WTC11 (cell line): ENCODE measurements at regions not wholly inside any gene's neighbourhood (a gene's known extent, or its start where the extent isn't known, plus 50 kb on each side); places are given as distances from the start of the nearest gene placed in this dataset.

ENCODE experiments used
- ATAC-seq: fragments of 200-7000 bp; cut with Tn5 transposase; 2 replicates; pipeline ENCODE4 v1.10.0; 2021; ENCODE audit warnings: mild to moderate bottlenecking, moderate library complexity
- CTCF ChIA-PET: fragments of 300-600 bp; sonication (Branson Sonifier 250); formaldehyde crosslinking; loops from one replicate; lab custom pipeline; 2021; ENCODE audit warnings: antibody characterized with exemption; lab: Charles Lee
- POLR2A ChIA-PET: fragments of 350-600 bp; sonication (Branson Sonifier 250); formaldehyde crosslinking; loops from one replicate; lab custom pipeline; 2021; ENCODE audit warnings: antibody characterized with exemption; lab: Charles Lee
- DNase-seq: peaks from one replicate; pipeline ENCODE4 v3.0.0; 2021; ENCODE audit warnings: low spot score
- H3K27ac Mint-ChIP-seq: 2 replicates; pipeline ENCODE4 v1.8.0; 2021; ENCODE audit warnings: mixed read lengths
- H3K27me3 Mint-ChIP-seq: 2 replicates; pipeline ENCODE4 v1.8.0; 2021; ENCODE audit warnings: low read depth, mild to moderate bottlenecking, moderate library complexity, mixed read lengths
- H3K36me3 Mint-ChIP-seq: 2 replicates; pipeline ENCODE4 v1.8.0; 2021; ENCODE audit warnings: mixed read lengths
- H3K4me1 Mint-ChIP-seq: 2 replicates; pipeline ENCODE4 v1.8.0; 2022; ENCODE audit warnings: mixed read lengths
- H3K4me3 Mint-ChIP-seq: 2 replicates; pipeline ENCODE4 v1.8.0; 2021; ENCODE audit warnings: mild to moderate bottlenecking, moderate library complexity, mixed read lengths
- H3K9me3 Mint-ChIP-seq: 2 replicates; pipeline ENCODE4 v1.8.0; 2021; ENCODE audit warnings: mixed read lengths
- CREM ChIP-seq: sonication (generic); formaldehyde crosslinking; IDR thresholded peaks from 2 replicates; pipeline ENCODE4 v1.8.1; 2022; ENCODE audit warnings: mild to moderate bottlenecking, missing genetic modification reagents, moderate library complexity
- MXD4 ChIP-seq: fragments of 250-450 bp; sonication (Bioruptor Pico); IDR thresholded peaks from 2 replicates; pipeline ENCODE4 v1.8.0; 2021; ENCODE audit warnings: mild to moderate bottlenecking, moderate library complexity, borderline replicate concordance
- ZBTB21 ChIP-seq: sonication (generic); formaldehyde crosslinking; IDR thresholded peaks from 2 replicates; pipeline ENCODE4 v1.8.1; 2023; ENCODE audit warnings: mild to moderate bottlenecking, missing genetic modification reagents, borderline replicate concordance
- ZNF416 ChIP-seq: fragments of 250-450 bp; sonication (Bioruptor Pico); IDR thresholded peaks from 2 replicates; pipeline ENCODE4 v1.9.0; 2021; ENCODE audit warnings: mild to moderate bottlenecking, inconsistent platforms
- TF ChIP-seq, protein P1 (sequence below): sonication (generic); formaldehyde crosslinking; IDR thresholded peaks from 2 replicates; pipeline ENCODE4 v1.8.1; 2022; ENCODE audit warnings: low read depth, mild to moderate bottlenecking, moderate library complexity, missing genetic modification reagents, borderline replicate concordance
- TF ChIP-seq, protein P2 (sequence below): fragments of 200-600 bp; IDR thresholded peaks from 2 replicates; pipeline ENCODE4 v1.8.0; 2022; ENCODE audit warnings: antibody characterized with exemption
- TF ChIP-seq, protein P3 (sequence below): sonication (generic); formaldehyde crosslinking; IDR thresholded peaks from 2 replicates; pipeline ENCODE4 v1.8.0; 2023; ENCODE audit warnings: missing genetic modification reagents
- TF ChIP-seq, protein P4 (sequence below): sonication (generic); formaldehyde crosslinking; IDR thresholded peaks from 2 replicates; pipeline ENCODE4 v1.8.1; 2023; ENCODE audit warnings: mild to moderate bottlenecking, missing genetic modification reagents
- TF ChIP-seq, protein P5 (sequence below): sonication (generic); formaldehyde crosslinking; IDR thresholded peaks from 2 replicates; pipeline ENCODE4 v1.8.1; 2023; ENCODE audit warnings: mild to moderate bottlenecking, missing genetic modification reagents, borderline replicate concordance
- TF ChIP-seq, protein P6 (sequence below): sonication (generic); formaldehyde crosslinking; IDR thresholded peaks from 2 replicates; pipeline ENCODE4 v1.8.0; 2022; ENCODE audit warnings: mild to moderate bottlenecking, missing genetic modification reagents
- TF ChIP-seq, protein P7 (sequence below): sonication (generic); formaldehyde crosslinking; IDR thresholded peaks from 2 replicates; pipeline ENCODE4 v1.8.1; 2023; ENCODE audit warnings: mild to moderate bottlenecking, moderate library complexity, missing genetic modification reagents

DNA sequence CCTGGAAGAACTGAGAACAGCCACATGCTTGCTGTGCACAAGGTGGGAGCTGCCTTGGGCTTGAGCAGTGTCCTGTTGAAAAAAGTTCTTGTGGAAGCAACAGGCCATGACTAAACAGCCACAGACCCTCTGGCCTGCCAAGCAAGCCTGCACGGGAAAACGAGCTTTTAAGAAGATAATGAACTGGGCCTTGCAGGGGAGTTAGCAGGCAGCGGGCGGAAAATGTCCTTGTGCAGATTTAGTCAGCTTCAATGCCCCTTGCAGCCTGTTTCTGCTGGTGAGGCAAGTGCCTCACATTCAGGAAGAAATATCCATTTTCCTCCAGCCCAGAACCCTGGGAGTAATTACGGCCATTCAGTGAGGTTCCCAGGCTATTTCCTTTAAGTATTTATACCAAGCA lies 126.2 kb upstream of the KLHL25 start (continued):
- TF ChIP-seq, protein P1, sequence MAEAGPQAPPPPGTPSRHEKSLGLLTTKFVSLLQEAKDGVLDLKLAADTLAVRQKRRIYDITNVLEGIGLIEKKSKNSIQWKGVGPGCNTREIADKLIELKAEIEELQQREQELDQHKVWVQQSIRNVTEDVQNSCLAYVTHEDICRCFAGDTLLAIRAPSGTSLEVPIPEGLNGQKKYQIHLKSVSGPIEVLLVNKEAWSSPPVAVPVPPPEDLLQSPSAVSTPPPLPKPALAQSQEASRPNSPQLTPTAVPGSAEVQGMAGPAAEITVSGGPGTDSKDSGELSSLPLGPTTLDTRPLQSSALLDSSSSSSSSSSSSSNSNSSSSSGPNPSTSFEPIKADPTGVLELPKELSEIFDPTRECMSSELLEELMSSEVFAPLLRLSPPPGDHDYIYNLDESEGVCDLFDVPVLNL = no peak
- TF ChIP-seq MXD4 (CRISPR knock-in tag) (no peak), CREM (CRISPR knock-in tag) (no peak)
- TF ChIP-seq, protein P2, sequence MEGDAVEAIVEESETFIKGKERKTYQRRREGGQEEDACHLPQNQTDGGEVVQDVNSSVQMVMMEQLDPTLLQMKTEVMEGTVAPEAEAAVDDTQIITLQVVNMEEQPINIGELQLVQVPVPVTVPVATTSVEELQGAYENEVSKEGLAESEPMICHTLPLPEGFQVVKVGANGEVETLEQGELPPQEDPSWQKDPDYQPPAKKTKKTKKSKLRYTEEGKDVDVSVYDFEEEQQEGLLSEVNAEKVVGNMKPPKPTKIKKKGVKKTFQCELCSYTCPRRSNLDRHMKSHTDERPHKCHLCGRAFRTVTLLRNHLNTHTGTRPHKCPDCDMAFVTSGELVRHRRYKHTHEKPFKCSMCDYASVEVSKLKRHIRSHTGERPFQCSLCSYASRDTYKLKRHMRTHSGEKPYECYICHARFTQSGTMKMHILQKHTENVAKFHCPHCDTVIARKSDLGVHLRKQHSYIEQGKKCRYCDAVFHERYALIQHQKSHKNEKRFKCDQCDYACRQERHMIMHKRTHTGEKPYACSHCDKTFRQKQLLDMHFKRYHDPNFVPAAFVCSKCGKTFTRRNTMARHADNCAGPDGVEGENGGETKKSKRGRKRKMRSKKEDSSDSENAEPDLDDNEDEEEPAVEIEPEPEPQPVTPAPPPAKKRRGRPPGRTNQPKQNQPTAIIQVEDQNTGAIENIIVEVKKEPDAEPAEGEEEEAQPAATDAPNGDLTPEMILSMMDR = no peak
- TF ChIP-seq, protein P3, sequence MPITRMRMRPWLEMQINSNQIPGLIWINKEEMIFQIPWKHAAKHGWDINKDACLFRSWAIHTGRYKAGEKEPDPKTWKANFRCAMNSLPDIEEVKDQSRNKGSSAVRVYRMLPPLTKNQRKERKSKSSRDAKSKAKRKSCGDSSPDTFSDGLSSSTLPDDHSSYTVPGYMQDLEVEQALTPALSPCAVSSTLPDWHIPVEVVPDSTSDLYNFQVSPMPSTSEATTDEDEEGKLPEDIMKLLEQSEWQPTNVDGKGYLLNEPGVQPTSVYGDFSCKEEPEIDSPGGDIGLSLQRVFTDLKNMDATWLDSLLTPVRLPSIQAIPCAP (CRISPR knock-in tag) = no peak
- TF ChIP-seq, protein P4, sequence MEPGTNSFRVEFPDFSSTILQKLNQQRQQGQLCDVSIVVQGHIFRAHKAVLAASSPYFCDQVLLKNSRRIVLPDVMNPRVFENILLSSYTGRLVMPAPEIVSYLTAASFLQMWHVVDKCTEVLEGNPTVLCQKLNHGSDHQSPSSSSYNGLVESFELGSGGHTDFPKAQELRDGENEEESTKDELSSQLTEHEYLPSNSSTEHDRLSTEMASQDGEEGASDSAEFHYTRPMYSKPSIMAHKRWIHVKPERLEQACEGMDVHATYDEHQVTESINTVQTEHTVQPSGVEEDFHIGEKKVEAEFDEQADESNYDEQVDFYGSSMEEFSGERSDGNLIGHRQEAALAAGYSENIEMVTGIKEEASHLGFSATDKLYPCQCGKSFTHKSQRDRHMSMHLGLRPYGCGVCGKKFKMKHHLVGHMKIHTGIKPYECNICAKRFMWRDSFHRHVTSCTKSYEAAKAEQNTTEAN = no peak

DNA sequence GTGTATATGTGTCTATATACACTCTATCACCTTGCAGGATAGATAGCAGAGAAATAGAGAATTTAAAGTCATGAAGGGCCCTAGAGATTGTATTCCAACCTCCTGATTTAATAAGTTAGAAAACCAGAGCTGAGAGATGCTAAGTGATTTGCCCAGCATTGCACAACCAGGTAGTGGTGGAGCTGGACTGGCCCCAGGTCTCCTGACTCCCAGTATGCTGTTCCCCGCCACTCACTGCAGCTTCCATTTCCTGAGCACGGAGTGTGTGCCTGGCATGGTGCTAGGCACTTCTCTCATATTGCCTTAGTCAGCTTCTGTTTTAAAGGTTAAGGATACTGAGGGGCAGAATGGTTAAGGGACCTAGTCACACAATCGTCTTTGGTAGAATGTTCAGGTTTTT lies 129.4 kb upstream of the KLHL25 start:
- H3K36me3 Mint-ChIP-seq = no peaks in the 10 kb centered on the region

More for the DNA sequence above, 129.4 kb upstream of the KLHL25 start:
- Mint-ChIP-seq H3K9me3 (peaks cover 9% of the 10 kb centered on the region; the same call in 1 of the 2 replicates), H3K27ac (no peak overlapping the region)
- POLR2A ChIA-PET = no interaction called here
- ATAC-seq = no peak
- TF ChIP-seq, protein P5, sequence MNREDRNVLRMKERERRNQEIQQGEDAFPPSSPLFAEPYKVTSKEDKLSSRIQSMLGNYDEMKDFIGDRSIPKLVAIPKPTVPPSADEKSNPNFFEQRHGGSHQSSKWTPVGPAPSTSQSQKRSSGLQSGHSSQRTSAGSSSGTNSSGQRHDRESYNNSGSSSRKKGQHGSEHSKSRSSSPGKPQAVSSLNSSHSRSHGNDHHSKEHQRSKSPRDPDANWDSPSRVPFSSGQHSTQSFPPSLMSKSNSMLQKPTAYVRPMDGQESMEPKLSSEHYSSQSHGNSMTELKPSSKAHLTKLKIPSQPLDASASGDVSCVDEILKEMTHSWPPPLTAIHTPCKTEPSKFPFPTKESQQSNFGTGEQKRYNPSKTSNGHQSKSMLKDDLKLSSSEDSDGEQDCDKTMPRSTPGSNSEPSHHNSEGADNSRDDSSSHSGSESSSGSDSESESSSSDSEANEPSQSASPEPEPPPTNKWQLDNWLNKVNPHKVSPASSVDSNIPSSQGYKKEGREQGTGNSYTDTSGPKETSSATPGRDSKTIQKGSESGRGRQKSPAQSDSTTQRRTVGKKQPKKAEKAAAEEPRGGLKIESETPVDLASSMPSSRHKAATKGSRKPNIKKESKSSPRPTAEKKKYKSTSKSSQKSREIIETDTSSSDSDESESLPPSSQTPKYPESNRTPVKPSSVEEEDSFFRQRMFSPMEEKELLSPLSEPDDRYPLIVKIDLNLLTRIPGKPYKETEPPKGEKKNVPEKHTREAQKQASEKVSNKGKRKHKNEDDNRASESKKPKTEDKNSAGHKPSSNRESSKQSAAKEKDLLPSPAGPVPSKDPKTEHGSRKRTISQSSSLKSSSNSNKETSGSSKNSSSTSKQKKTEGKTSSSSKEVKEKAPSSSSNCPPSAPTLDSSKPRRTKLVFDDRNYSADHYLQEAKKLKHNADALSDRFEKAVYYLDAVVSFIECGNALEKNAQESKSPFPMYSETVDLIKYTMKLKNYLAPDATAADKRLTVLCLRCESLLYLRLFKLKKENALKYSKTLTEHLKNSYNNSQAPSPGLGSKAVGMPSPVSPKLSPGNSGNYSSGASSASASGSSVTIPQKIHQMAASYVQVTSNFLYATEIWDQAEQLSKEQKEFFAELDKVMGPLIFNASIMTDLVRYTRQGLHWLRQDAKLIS (CRISPR knock-in tag) = no peak
- TF ChIP-seq MXD4 (CRISPR knock-in tag) (no peak), ZBTB21 (CRISPR knock-in tag) (no peak), ZNF416 (CRISPR knock-in tag) (no peak)
- TF ChIP-seq, protein P2 = no peak
- TF ChIP-seq, protein P6, sequence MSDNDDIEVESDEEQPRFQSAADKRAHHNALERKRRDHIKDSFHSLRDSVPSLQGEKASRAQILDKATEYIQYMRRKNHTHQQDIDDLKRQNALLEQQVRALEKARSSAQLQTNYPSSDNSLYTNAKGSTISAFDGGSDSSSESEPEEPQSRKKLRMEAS = no peak
- TF ChIP-seq, protein P7, sequence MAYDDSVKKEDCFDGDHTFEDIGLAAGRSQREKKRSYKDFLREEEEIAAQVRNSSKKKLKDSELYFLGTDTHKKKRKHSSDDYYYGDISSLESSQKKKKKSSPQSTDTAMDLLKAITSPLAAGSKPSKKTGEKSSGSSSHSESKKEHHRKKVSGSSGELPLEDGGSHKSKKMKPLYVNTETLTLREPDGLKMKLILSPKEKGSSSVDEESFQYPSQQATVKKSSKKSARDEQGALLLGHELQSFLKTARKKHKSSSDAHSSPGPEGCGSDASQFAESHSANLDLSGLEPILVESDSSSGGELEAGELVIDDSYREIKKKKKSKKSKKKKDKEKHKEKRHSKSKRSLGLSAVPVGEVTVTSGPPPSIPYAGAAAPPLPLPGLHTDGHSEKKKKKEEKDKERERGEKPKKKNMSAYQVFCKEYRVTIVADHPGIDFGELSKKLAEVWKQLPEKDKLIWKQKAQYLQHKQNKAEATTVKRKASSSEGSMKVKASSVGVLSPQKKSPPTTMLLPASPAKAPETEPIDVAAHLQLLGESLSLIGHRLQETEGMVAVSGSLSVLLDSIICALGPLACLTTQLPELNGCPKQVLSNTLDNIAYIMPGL (CRISPR knock-in tag) = no peak
- TF ChIP-seq, all 79 proteins: peak for 0
- Mint-ChIP-seq H3K27me3 (peaks cover 46% of the 10 kb centered on the region), H3K4me1 (peaks cover 27% of the 10 kb centered on the region), H3K4me3 (no peak overlapping the region)
- DNase-seq = no peak
- CTCF ChIA-PET = interaction anchor here (1.5 kb wide), 1 partner anchor 65 kb away, joined by 4 read pairs; no protein-coding TSS in a partner anchor
